VCaP (cell line): ENCODE measurements at regions not wholly inside any gene's neighbourhood (a gene's known extent, or its start where the extent isn't known, plus 50 kb on each side); places are given as distances from the start of the nearest gene placed in this dataset.
"Not testable (repeated sequence)": the region's sequence is repeated elsewhere in the genome, so short reads cannot be mapped to it uniquely, and the experiment has no call there.

ENCODE experiments used
- H3K27ac ChIP-seq: fragments of 450-650 bp; 2 replicates; pipeline ENCODE4 v1.5.1; 2017
- TF ChIP-seq, protein P1 (sequence below): fragments of 450-650 bp; conservative IDR thresholded peaks from 2 replicates; pipeline ENCODE4 v1.5.1; 2017; ENCODE audit warnings: mild to moderate bottlenecking, moderate library complexity

DNA sequence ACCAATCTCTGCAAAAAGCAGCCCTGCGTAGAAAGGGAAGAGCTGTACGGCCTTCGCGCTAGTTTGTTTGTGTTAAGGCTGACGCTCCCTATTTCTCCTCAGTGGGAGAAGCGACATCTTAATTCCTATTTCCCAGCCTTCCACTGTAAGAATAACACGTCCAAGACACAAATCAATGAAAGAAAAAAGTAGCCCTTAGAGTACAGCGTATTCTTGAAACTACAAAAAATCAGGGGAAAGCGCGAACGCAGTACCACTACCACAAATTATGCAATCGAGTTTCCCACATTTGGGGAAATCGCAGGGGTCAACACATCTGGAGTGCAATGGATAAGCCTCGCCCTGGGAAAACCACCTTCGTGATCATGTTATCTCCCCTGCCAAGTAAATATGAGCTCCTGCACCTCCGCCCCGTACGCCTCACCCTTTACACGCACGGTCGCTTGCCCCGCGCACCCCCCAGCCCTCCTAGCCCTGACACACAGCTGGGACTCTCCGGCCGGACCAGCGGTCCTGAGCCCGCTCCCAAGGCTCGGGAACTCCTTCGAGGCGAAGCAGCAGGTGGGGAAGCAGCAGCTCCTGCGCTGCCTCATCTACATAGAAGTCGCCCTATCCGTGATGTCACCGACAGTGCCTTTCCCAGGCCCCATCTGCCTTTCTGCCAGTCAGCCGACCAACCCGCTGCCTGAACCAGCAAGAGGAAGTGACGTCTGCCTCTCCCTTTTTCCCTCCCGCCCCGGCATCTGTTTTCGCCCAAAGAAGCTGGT lies 94.7 kb downstream of the PPIAL4G start:
- TF ChIP-seq, protein P1, sequence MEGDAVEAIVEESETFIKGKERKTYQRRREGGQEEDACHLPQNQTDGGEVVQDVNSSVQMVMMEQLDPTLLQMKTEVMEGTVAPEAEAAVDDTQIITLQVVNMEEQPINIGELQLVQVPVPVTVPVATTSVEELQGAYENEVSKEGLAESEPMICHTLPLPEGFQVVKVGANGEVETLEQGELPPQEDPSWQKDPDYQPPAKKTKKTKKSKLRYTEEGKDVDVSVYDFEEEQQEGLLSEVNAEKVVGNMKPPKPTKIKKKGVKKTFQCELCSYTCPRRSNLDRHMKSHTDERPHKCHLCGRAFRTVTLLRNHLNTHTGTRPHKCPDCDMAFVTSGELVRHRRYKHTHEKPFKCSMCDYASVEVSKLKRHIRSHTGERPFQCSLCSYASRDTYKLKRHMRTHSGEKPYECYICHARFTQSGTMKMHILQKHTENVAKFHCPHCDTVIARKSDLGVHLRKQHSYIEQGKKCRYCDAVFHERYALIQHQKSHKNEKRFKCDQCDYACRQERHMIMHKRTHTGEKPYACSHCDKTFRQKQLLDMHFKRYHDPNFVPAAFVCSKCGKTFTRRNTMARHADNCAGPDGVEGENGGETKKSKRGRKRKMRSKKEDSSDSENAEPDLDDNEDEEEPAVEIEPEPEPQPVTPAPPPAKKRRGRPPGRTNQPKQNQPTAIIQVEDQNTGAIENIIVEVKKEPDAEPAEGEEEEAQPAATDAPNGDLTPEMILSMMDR, result no peak
- peak overlapping the region; percentile 94 for H3K27ac ChIP-seq

DNA sequence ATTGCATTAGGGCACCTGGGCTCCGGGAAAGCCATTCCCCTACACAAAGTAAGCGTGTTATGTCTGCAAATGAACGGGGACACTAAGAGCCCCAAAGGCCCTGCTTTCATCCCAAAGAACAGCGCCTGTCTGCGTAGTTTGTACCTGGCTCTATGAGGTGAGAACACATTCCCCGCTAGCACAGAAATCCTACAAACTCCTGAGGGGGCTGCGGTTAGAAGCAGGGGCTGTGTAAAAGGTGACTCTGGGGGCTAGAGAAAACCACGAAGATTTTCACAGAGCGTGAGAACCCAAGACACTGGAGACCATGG lies 95.2 kb downstream of the PPIAL4G start:
- peak overlapping the region; percentile 94 for H3K27ac ChIP-seq

DNA sequence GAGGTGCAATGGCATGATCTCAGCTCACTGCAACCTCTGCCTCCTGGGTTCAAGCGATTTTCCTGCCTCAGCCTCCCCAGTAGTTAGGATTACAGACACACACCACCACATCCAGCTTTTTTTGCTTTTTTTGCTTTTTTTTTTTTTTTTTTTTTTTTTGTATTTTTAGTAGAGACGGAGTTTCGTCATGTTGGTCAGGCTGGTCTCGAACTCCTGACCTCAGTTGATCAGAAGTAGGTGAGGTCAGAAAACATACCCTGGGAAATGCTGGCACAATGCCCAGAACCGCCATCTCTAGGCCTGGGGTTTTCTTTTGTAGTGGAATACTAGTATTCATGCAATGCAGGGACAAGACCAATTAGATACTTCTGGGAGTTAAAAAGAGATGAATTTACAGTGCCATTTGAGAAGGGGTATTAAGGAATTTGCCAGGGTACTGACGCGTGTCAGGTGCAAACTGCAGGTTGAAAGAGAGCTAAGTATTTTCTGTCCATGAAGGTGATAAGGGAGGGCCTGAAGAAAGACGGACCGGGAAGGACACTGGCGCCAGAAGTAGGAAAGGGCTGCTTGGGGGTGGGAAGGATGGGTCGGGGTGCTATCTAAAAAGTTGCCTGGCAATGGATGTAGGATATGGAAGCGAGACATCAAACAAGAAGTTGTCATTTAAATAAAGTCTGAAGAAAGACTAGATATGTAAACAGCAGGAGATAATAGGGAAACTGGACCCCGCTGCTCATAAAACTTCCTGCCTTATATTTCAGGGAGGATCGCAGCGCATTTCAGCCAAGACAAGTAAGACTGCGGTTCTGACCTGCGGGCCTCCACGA lies 95.8 kb downstream of the PPIAL4G start:
- peak overlapping the region; percentile 94 for H3K27ac ChIP-seq

DNA sequence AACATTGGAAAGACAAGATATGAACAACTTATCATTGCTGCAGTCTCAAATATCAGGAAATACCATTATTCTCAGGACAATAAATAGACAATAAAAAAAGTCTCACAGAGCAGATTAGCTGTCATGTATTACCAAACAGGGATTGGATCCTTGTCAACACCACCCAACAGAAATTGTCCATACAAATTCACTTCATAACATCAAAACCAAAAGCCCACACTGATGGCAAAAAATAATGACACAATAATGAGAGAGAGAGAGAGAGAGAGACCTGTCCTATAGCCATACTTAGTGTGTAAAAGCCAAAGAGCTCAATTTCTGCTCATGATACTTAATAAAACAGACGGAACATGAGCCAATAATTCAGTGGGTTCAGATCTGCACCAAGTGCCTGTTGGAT lies 96.5 kb downstream of the PPIAL4G start:
- no peak overlapping the region for H3K27ac ChIP-seq
- TF ChIP-seq, protein P1, result no peak

DNA sequence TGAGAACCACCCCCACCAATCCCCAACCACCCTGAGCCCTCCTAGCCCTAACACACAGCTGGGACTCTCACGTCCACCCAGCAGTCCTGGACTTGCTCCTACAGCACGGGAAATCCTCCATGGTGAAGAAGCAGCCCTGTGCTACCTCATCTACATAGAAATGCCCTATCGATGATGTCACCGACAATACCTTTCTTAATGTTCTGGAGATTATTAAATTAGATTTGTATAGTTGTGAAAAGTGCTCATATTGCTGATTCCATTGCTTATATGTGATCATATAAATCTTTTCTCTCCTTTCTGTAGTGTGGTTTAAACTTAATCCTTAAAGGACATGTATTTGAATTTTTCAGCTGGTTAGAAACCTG lies 97.1 kb downstream of the PPIAL4G start:
- not testable (repeated sequence) for H3K27ac ChIP-seq

DNA sequence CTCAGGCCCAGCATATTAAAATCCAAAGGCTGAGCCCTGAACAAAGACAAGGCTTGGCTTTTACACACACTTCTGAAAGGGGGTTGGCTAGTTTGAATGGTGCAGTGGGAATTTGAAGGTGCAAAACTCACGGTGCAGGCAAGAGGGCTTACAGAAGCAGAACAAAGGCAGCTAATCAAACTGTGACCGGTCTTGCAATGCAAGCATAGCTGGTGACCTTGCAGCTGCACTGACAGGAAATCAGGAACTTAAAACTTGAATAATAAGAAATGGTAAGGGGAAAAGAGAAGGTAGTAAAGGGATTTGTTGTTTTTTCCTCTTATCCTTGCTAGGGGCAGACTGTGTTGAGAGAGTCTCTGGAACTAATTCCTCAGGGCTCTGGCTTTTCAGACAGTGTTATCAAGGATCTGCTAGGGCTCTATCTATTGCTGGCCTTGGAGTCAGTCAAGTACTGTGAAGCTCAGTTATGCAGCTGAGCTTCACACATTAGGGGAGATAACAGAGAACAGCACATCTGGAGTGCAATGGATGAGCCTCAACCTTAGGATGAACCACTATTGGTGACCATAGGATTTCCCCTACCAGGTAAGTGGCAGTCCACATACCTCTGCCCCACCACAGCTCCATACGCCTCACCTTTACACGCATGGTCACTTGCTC lies 97.6 kb downstream of the PPIAL4G start:
- TF ChIP-seq, protein P1, result no peak
- no peak overlapping the region for H3K27ac ChIP-seq

DNA sequence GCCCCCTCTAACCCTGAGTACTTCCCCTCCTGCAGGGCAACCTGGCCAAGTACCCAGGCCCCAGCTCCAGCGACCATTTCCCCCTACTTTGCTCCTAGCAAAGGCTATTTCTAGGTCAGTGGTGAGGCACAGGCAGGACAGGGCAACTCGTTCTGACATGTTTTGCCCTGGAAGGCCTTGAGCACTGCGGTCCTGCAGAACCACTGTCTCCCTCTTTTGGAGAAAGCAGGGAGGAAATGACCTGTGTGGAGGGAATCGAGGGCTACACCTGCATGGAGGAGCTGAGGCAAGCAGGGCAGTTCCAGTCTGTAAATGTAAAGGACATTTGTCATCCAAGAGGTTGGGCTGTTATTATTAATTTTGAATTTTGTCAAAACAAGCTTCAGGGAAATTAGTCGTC lies 99.1 kb downstream of the PPIAL4G start:
- TF ChIP-seq, protein P1, result no peak
- H3K27ac ChIP-seq, result no peak overlapping the region

DNA sequence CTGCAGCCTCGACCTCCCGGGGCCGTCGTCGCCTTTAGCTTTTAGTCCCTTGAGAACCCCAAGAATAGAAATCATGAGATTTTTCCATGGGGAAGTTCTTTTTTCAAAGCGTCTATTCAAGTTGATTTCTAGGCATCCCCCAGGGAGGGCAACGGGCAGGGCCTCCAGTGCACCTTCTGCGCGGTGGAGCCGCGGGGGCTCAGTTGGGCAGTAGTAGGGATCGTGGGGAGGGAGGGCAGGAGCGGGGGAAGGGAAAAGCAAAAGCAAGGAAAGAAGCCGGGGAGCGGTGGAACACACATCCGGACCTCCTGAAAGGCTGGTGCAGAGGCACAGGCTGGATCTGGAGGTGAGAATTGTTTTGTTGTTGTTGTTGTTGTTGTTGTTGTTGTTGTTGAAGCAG lies 103.4 kb downstream of the PPIAL4G start:
- TF ChIP-seq, protein P1, result no peak
- no peak overlapping the region for H3K27ac ChIP-seq

DNA sequence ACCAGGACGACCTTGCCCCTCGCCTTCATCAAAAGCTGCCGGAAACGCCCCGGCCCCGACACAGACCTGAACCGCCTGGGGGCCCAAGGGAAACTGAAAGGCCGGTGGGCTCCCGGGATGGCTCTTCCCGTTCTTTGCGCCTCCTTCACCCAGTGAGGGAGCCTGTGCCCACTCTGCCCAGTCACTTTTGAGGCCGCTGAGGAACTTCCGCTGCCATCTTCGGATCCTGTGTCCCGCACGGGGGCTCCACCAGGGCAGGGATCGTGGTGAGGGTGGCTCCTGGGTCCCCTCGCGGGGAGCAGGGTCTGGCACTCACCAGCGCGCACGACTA lies 104.0 kb downstream of the PPIAL4G start:
- TF ChIP-seq, protein P1, result no peak
- no peak overlapping the region for H3K27ac ChIP-seq

DNA sequence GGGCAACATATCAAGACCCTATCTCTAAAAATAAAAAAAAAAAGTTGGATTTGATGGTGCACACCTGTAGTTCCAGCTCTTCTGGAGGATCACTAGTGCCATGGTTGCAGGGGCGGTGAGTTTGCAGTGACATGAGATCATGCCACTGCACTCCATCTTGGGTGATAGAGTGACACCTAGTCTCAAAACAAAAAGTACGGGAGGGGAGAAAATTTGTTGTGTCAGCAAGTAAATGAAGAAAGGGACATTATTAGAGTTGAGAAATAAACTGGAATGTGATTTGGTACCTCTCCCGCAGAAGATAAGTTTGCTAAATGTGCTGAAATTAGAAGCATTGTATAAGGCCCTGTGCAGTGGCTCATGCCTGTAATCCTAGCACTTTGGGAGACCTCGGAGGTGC lies 105.1 kb downstream of the PPIAL4G start:
- H3K27ac ChIP-seq, result not testable (repeated sequence)

DNA sequence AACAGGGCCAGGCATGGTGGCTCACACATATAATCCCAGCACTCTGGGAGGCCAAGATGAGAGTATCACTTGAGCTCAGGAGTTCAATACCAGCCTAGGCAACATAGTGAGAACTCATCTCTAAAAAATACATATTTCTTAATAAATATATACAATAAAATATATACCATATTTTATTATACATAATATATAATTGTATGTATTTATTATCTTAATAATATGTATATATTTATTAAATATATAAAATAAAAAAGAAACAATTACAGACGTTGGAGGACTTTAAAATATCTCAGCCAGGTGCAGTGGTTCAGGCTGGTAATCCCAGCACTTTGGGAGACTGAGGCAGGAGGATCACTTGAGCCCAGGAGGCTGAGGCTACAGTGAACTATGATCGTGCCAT lies 106.1 kb downstream of the PPIAL4G start:
- not testable (repeated sequence) for H3K27ac ChIP-seq
